ENCODE measurements at regions not wholly inside any gene's neighbourhood (a gene's known extent, or its start where the extent isn't known, plus 50 kb on each side); places are given as distances from the start of the nearest gene placed in this dataset.
"Not testable (repeated sequence)": the region's sequence is repeated elsewhere in the genome, so short reads cannot be mapped to it uniquely, and the experiment has no call there.

- H3K23ac ChIP-seq (ENCODE audit: low read length), result no peak overlapping the region
- no CpG with 5 or more reads among the region's 3 CpGs for WGBS (ENCODE audit: extremely low coverage, insufficient coverage, insufficient read length)
Observed at GRCh38 chr2:111251711-111252110, 131.0 kb downstream of the BCL2L11 start.

GRCh38 chr2:111252436-111252835 is 131.7 kb downstream of the BCL2L11 start:
- Histone ChIP-seq H3K79me1 (ENCODE audit: low read length) (no peaks in the 10 kb centered on the region), H3K36me3 (ENCODE audit: control insufficient read depth in 1 of 2, insufficient read depth in 2 of 2, low read length in 2 of 2) (peaks cover 0 to under 1% of the 10 kb centered on the region in 2 experiments), H3K4me1 (ENCODE audit: control insufficient read depth in 1 of 2, insufficient read depth in 2 of 2, low read length in 2 of 2) (no peaks in the 10 kb centered on the region), H4K8ac (ENCODE audit: low read depth, low read length) (no peak overlapping the region), H3K4ac (ENCODE audit: low read depth, low read length) (no peak overlapping the region), H3K9me3 (ENCODE audit: insufficient read depth, low read depth, low read length) (peaks cover 2% of the 10 kb centered on the region), H2AFZ (ENCODE audit: insufficient read depth, low read length, poor library complexity) (no peak overlapping the region), H3K27ac (ENCODE audit: low read depth, low read length) (no peak overlapping the region), H3K4me2 (ENCODE audit: low read length) (no peak overlapping the region), H3K23ac (ENCODE audit: low read length) (no peak overlapping the region), H3K9ac (ENCODE audit: low read length) (no peak overlapping the region), H3K27me3 (ENCODE audit: insufficient read depth, low read length) (no peaks in the 10 kb centered on the region), H4K91ac (ENCODE audit: low read depth, low read length) (no peak overlapping the region), H2BK5ac (ENCODE audit: low read depth, low read length, poor library complexity) (no peak overlapping the region), H3K4me3 (ENCODE audit: low read depth, low read length) (no peak overlapping the region), H2AK5ac (ENCODE audit: low read length) (no peak overlapping the region), H2BK12ac (ENCODE audit: low read length) (no peak overlapping the region), H3K14ac (ENCODE audit: low read length) (no peak overlapping the region), H3K79me2 (ENCODE audit: control insufficient read depth, insufficient read depth, low read length, poor library complexity) (no peaks in the 10 kb centered on the region), H2BK120ac (ENCODE audit: insufficient read depth, low read length, poor library complexity) (no peak overlapping the region), H4K12ac (ENCODE audit: low read depth, low read length) (no peak overlapping the region), H3K18ac (ENCODE audit: low read length) (no peak overlapping the region)
- DNase-seq, result peak in 1 of 2 donors; percentile 21

More at GRCh38 chr2:111251711-111252110, 131.0 kb downstream of the BCL2L11 start:
- no peak overlapping the region for H4K12ac ChIP-seq (ENCODE audit: low read depth, low read length)
- H4K8ac ChIP-seq (ENCODE audit: low read depth, low read length), result no peak overlapping the region
- DNase-seq, result no peak
- H2BK120ac ChIP-seq (ENCODE audit: insufficient read depth, low read length, poor library complexity), result no peak overlapping the region
- no peak overlapping the region for H3K4ac ChIP-seq (ENCODE audit: low read depth, low read length)
- no peak overlapping the region for H3K9ac ChIP-seq (ENCODE audit: low read length)
- peaks cover 4% of the 10 kb centered on the region for H3K9me3 ChIP-seq (ENCODE audit: insufficient read depth, low read depth, low read length)
- no peak overlapping the region for H3K27ac ChIP-seq (ENCODE audit: low read depth, low read length)
- no peak overlapping the region for H3K4me2 ChIP-seq (ENCODE audit: low read length)
- no peak overlapping the region for H2BK12ac ChIP-seq (ENCODE audit: low read length)
- H3K4me1 ChIP-seq (ENCODE audit: control insufficient read depth in 1 of 2, insufficient read depth in 2 of 2, low read length in 2 of 2), result no peaks in the 10 kb centered on the region
- H2AFZ ChIP-seq (ENCODE audit: insufficient read depth, low read length, poor library complexity), result no peak overlapping the region
- peaks cover 0 to 2% of the 10 kb centered on the region in 2 experiments for H3K36me3 ChIP-seq (ENCODE audit: control insufficient read depth in 1 of 2, insufficient read depth in 2 of 2, low read length in 2 of 2)
- no peaks in the 10 kb centered on the region for H3K27me3 ChIP-seq (ENCODE audit: insufficient read depth, low read length)
- no peak overlapping the region for H2BK5ac ChIP-seq (ENCODE audit: low read depth, low read length, poor library complexity)
- H3K4me3 ChIP-seq (ENCODE audit: low read depth, low read length), result no peak overlapping the region
- H2AK5ac ChIP-seq (ENCODE audit: low read length), result no peak overlapping the region
- H4K91ac ChIP-seq (ENCODE audit: low read depth, low read length), result no peak overlapping the region
- H3K79me2 ChIP-seq (ENCODE audit: control insufficient read depth, insufficient read depth, low read length, poor library complexity), result no peaks in the 10 kb centered on the region
- no peak overlapping the region for H3K14ac ChIP-seq (ENCODE audit: low read length)
- H3K18ac ChIP-seq (ENCODE audit: low read length), result no peak overlapping the region
- H3K79me1 ChIP-seq (ENCODE audit: low read length), result no peaks in the 10 kb centered on the region

GRCh38 chr2:111254916-111255315 is 134.2 kb downstream of the BCL2L11 start:
- H3K9me3 ChIP-seq (ENCODE audit: insufficient read depth, low read depth, low read length); H4K8ac ChIP-seq (ENCODE audit: low read depth, low read length); H3K18ac ChIP-seq (ENCODE audit: low read length); H3K4me2 ChIP-seq (ENCODE audit: low read length); H4K91ac ChIP-seq (ENCODE audit: low read depth, low read length); H3K79me1 ChIP-seq (ENCODE audit: low read length); H3K4me3 ChIP-seq (ENCODE audit: low read depth, low read length); H3K27ac ChIP-seq (ENCODE audit: low read depth, low read length); H3K4ac ChIP-seq (ENCODE audit: low read depth, low read length); H2AFZ ChIP-seq (ENCODE audit: insufficient read depth, low read length, poor library complexity); H2BK120ac ChIP-seq (ENCODE audit: insufficient read depth, low read length, poor library complexity); H3K36me3 ChIP-seq (ENCODE audit: control insufficient read depth in 1 of 2, insufficient read depth in 2 of 2, low read length in 2 of 2); H2AK5ac ChIP-seq (ENCODE audit: low read length); H2BK5ac ChIP-seq (ENCODE audit: low read depth, low read length, poor library complexity); H3K23ac ChIP-seq (ENCODE audit: low read length); H3K4me1 ChIP-seq (ENCODE audit: control insufficient read depth in 1 of 2, insufficient read depth in 2 of 2, low read length in 2 of 2); H3K14ac ChIP-seq (ENCODE audit: low read length); DNase-seq; H2BK12ac ChIP-seq (ENCODE audit: low read length); H4K12ac ChIP-seq (ENCODE audit: low read depth, low read length); H3K9ac ChIP-seq (ENCODE audit: low read length); H3K79me2 ChIP-seq (ENCODE audit: control insufficient read depth, insufficient read depth, low read length, poor library complexity); H3K27me3 ChIP-seq (ENCODE audit: insufficient read depth, low read length): not testable (repeated sequence)
- WGBS (ENCODE audit: extremely low coverage, insufficient coverage, insufficient read length), result no CpG with 5 or more reads among the region's 6 CpGs

GRCh38 chr2:111256628-111257027 is 135.9 kb downstream of the BCL2L11 start:
- H4K12ac ChIP-seq (ENCODE audit: low read depth, low read length); H3K23ac ChIP-seq (ENCODE audit: low read length); H3K27ac ChIP-seq (ENCODE audit: low read depth, low read length); H4K8ac ChIP-seq (ENCODE audit: low read depth, low read length); H3K4me1 ChIP-seq (ENCODE audit: control insufficient read depth in 1 of 2, insufficient read depth in 2 of 2, low read length in 2 of 2); H2BK12ac ChIP-seq (ENCODE audit: low read length); DNase-seq; H3K4me2 ChIP-seq (ENCODE audit: low read length); H2AFZ ChIP-seq (ENCODE audit: insufficient read depth, low read length, poor library complexity); H3K4me3 ChIP-seq (ENCODE audit: low read depth, low read length); H2AK5ac ChIP-seq (ENCODE audit: low read length); H3K9ac ChIP-seq (ENCODE audit: low read length); H4K91ac ChIP-seq (ENCODE audit: low read depth, low read length); H3K14ac ChIP-seq (ENCODE audit: low read length); H2BK5ac ChIP-seq (ENCODE audit: low read depth, low read length, poor library complexity); H3K4ac ChIP-seq (ENCODE audit: low read depth, low read length); H3K27me3 ChIP-seq (ENCODE audit: insufficient read depth, low read length); H3K9me3 ChIP-seq (ENCODE audit: insufficient read depth, low read depth, low read length); H3K79me1 ChIP-seq (ENCODE audit: low read length); H3K18ac ChIP-seq (ENCODE audit: low read length); H3K36me3 ChIP-seq (ENCODE audit: control insufficient read depth in 1 of 2, insufficient read depth in 2 of 2, low read length in 2 of 2); H3K79me2 ChIP-seq (ENCODE audit: control insufficient read depth, insufficient read depth, low read length, poor library complexity); H2BK120ac ChIP-seq (ENCODE audit: insufficient read depth, low read length, poor library complexity): not testable (repeated sequence)
- WGBS (ENCODE audit: extremely low coverage, insufficient coverage, insufficient read length), result no CpG with 5 or more reads among the region's 1 CpG
